Type B pancreatic cell (in vitro differentiated cells): ENCODE measurements at regions not wholly inside any gene's neighbourhood (a gene's known extent, or its start where the extent isn't known, plus 50 kb on each side); places are given as distances from the start of the nearest gene placed in this dataset.

Experiments used
- DNase-seq: peaks from one replicate; pipeline ENCODE4 v3.0.0; 2021; ENCODE audit warnings: mixed read lengths; ENCODE audit not compliant: unreplicated experiment; ENCODE audit errors: extremely low spot score
- H3K27ac Mint-ChIP-seq: 2 replicates; pipeline ENCODE4 v1.8.0; 2021; ENCODE audit warnings: mild to moderate bottlenecking, mixed read lengths
- H3K27me3 Mint-ChIP-seq: 2 replicates; pipeline ENCODE4 v1.8.0; 2021; ENCODE audit warnings: mixed read lengths
- H3K36me3 Mint-ChIP-seq: 2 replicates; pipeline ENCODE4 v1.8.0; 2021; ENCODE audit warnings: mixed read lengths
- H3K4me1 Mint-ChIP-seq: one replicate; pipeline ENCODE4 v1.8.0; 2021; ENCODE audit warnings: mixed read lengths; ENCODE audit not compliant: unreplicated experiment
- H3K4me3 Mint-ChIP-seq: 2 replicates; pipeline ENCODE4 v1.8.0; 2021; ENCODE audit warnings: mild to moderate bottlenecking, mixed read lengths
- H3K9me3 Mint-ChIP-seq: 2 replicates; pipeline ENCODE4 v1.8.0; 2021; ENCODE audit warnings: mixed read lengths
- TF ChIP-seq, protein P1 (sequence below): fragments of 200-600 bp; sonication (generic); conservative IDR thresholded peaks from 2 replicates; pipeline ENCODE4 v1.5.0; 2021; ENCODE audit warnings: antibody characterized with exemption, mild to moderate bottlenecking

DNA sequence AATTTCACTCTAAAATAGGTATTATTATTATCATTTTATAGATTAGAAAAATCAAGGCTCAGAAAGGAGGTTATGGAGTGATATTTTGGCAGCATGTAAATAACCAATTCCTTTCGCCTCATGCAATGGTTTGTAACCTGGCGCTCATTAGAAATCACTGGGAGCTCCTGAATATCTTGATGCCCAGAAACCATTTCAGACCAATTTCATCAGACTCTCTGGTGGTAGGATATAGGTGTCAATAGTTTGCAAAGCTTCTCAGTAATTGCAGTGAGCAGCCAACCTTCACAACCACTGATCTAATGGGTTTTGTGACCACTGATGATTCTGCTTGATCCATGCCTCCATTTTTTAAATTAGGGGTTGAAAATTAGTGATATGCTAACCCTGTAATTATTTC is 57.8 kb upstream of the ZC3H12C start:
- Mint-ChIP-seq H3K9me3 (no peaks in the 10 kb centered on the region), H3K4me1 (no peaks in the 10 kb centered on the region), H3K4me3 (no peak overlapping the region), H3K27ac (no peak overlapping the region), H3K27me3 (peaks cover 3% of the 10 kb centered on the region), H3K36me3 (no peaks in the 10 kb centered on the region)
- TF ChIP-seq, protein P1, sequence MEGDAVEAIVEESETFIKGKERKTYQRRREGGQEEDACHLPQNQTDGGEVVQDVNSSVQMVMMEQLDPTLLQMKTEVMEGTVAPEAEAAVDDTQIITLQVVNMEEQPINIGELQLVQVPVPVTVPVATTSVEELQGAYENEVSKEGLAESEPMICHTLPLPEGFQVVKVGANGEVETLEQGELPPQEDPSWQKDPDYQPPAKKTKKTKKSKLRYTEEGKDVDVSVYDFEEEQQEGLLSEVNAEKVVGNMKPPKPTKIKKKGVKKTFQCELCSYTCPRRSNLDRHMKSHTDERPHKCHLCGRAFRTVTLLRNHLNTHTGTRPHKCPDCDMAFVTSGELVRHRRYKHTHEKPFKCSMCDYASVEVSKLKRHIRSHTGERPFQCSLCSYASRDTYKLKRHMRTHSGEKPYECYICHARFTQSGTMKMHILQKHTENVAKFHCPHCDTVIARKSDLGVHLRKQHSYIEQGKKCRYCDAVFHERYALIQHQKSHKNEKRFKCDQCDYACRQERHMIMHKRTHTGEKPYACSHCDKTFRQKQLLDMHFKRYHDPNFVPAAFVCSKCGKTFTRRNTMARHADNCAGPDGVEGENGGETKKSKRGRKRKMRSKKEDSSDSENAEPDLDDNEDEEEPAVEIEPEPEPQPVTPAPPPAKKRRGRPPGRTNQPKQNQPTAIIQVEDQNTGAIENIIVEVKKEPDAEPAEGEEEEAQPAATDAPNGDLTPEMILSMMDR = no peak
- DNase-seq = no peak

- TF ChIP-seq, protein P1 = no peak
- Mint-ChIP-seq H3K9me3 (no peaks in the 10 kb centered on the region), H3K27ac (no peak overlapping the region), H3K36me3 (no peaks in the 10 kb centered on the region), H3K4me1 (no peaks in the 10 kb centered on the region), H3K27me3 (peaks cover 3% of the 10 kb centered on the region), H3K4me3 (no peak overlapping the region)
- no peak for DNase-seq
Measured at GRCh38 chr11:110038201-110038600, 55.0 kb upstream of the ZC3H12C start.
